CD4-positive, alpha-beta T cell treated with Interleukin-1 beta for 1 hour (primary cell): ENCODE measurements at regions not wholly inside any gene's neighbourhood (a gene's known extent, or its start where the extent isn't known, plus 50 kb on each side); places are given as distances from the start of the nearest gene placed in this dataset.

ENCODE experiments used
- DNase-seq, 2 donors: peaks; one replicate each; pipeline ENCODE4 v3.0.0-alpha.2; 2020 to 2022

DNA sequence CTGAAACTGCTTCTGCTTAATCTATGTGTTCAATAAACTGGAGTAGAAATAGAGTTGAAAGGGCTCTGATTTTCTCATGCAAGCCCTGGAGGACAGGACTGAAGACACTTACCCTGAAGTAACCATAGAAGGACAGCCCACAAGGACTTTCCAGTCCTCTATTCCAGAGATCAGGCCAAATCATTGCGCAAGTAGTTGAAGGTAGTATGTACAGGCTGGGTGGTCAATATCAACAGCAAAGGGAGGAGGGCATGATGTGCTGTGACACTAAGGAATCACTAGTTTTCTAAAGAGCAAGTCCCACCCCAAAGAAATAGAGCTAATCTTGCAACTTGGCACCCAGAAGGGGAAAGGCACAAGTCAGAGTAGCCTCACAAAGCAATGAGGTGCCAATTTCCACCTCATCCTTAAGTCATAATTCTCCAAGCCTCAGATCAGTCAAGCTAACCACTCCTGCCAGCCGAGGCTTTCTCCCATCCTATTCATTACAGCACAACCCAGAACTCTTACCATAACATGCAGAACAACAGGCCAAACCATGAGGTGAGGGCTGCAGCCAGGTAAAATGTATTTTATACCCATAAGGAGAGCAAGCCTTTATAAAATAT, 533.5 kb downstream of the TNS1 start:
- DNase-seq, result no peak

DNA sequence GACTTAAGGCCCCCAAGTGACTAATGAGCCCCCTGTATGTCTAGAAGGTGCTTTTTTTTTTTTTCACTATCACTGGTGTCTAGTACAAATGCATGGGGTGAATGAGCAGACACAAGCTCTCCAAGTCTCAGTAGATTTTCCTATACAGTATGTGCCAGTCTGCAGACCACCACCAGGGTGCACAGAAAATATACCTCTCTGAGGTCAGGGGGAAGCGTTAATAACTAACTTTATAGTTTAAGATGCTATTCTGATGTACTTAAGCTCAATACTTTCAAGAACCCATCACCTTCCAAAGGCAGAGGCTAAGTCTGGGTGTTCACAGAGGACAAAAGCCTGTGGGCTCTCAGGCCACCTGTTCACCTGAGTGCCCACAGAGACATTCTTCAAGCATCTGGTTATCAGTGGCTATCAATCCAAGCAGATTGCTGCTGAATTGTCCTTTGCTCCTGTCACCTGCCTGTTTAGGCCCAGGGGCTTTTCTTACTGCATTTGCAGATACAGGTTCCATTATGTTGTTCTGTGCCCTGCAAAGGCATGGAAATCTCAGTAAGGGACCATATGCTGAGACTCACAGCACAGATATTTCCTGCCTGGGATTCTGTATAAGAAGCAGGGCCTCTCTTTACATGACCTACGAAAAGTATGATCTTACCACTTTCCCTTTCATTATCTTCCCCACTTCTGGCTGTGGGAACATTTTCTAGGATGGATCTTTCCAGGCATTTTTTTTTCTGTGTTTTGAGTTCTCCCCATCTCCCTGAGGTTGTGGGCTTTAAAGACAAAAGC, 534.6 kb downstream of the TNS1 start:
- DNase-seq, result no peak

DNA sequence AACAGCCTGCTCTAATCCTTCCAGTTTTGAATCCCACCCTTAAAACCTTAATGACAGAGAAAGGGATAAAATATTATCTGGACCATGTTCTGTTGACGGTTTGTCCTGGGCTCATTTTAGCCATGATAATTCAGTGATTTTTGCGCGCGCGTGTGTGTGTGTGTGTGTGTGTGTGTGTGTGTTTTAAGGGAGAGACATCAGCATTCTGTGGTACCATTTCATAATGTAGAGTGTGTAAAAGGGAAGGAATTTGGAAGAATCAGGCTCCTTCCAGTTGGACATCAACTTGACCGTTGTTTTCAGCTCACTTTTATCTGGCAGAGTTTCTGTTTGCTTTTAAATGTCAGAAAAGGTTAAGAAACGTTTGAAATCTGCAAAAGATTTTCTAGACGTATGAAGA, 535.5 kb downstream of the TNS1 start:
- no peak for DNase-seq

DNA sequence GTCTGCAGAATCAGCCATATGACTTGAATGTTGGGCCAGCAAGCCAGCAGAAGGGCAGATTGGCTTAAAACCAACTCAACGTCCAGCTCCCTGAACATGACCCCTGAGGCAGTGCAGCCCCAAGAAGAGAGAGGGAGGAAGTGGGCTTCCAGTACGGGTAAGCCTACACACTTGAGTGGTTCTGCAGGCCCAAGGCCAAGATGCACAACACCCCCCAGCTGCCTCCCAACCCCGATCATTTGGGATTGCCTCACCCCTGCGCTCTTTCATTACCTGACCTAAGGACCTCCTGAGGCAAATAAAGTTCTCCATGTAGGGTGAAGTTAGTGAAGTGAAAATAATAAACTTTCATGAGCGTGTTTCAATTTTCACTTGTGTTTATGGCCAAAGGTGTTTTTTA, 536.0 kb downstream of the TNS1 start:
- no peak for DNase-seq

DNA sequence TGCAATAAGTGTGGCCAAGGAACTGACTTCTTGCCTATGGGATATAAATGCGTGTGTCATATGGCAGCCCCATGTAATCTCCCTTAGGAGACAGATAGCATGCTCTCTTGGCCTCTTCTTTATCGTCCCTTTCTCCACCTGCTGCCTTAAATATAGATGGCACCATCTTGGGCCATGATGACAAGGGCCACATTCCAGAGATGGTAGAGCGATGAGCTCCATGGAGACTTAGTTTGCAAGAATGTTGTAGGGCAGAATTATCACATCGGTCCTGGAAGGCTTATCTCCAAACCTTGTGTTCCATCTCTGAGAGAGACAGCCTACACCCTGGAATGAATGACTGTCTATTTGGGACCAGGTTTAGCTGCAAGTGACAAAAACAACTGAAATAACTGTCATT, 536.7 kb downstream of the TNS1 start:
- no peak for DNase-seq

DNA sequence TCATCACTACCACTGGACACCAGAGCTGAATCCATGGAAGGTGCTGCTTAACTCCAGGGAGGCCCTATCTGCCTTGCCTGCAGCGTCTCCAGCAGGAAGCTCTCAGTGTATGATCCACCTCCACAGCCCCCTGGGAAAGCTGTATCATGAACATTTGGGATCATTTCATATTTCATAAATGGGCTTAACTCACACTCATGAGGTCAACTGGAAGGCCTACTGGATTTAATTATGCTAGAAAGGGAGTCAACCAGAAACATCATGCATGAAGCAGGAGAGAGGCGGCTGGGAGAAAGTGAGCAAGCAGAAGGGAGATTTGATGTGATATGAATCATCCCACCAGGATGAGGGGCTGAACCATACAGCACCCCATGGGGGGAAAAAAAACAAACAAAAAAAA, 537.7 kb downstream of the TNS1 start:
- no peak for DNase-seq

DNA sequence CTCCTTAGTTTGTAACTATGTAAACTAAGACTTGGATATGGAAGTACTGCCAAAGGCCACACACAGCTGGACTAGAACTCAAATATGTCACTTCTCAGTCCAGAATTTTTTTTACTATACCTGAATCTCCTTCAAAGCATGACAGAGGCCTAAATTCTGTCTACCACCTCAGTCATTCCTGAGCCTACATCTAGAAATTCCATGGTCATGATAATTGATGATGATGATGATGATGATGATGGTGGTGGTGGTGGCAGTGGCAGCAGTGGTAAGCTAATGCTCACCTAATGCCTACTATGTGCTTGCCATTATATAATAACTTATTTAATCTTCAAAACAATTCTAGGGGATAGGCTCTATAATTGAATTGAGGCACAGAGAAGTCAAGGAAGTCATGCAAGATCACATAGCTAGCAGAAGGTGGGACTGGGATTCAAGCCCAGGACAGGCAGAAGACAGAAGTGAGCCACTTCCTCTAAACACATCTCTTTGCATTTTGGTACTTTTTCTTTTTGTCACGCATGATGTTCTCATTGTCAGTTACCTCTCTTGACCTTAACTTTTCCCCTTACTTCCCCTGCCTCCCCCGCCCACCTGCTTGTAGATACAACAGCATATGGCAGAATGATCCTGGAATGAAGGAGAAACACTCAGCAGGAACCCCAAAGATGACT, 539.3 kb downstream of the TNS1 start:
- DNase-seq, result no peak

DNA sequence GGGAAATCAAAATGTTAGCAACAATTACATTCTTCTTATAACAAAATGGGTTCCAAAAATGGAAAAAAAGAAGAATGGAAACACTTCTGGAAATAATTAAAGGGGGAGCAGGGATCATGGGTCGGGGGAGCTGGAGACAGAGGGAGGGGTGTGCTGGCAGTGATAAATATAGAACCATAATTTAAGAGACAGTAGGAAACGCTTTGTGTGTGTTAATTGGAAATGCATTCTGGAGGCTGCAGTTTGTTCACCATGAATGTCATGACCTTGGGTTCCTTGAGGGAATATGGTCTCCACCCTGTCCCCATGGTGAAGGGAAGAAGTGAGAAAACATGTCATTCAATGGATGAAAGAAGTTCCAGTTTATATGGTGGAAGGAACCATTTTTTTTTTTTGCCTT, 540.7 kb downstream of the TNS1 start:
- DNase-seq, result no peak

DNA sequence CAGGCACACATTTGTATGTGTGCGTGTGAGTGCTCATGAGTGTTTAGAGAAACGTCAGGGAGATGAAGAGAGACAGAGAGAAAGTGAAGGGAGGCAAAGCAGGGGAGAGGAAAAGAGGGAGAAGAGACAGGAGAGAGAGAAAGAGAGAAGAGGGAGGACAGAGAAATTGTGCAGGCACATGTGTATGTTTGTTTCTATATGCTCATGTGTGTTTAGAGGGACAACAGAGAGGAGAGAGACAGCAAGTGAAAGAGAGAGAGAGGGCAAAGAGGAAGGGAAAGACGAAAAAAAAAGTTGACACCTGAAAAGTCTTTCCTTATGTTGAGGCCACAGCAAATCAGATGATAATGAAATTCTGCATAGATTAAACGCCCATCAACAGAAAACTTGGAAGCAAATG, 541.1 kb downstream of the TNS1 start:
- no peak for DNase-seq

DNA sequence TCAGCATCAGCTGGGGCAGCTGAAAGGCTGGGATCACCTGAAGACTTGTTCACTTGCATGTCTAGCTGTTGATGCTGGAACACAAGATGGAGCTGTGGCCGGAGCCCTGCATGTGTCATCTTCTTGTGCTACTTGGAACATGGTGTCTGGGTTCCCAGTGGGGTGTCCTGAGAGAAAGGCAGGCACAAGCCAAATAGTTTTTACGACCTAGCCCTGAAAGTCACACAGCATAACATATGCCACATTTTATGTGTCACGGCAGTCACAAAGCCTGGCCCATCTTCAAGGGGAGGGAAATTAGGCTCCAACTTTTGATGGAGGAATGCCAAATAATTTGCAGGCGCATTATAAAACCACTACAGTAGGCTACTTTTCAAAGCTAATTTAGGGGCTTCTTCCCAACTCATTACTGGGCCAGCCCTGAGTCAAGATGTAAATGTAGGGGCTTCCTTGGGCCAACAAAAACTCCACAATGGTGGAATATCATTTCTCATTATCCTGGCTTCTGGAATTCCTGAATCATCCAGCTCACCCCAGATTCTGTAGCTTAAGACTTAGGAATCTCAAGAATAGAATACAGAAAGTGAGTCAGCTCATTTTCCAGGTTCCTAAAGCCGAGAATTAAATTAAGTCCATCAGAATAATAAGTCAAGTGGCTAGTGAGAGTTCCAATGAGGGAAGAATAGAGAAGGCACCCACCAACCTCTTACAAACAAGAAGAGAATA, 543.0 kb downstream of the TNS1 start:
- no peak for DNase-seq

DNA sequence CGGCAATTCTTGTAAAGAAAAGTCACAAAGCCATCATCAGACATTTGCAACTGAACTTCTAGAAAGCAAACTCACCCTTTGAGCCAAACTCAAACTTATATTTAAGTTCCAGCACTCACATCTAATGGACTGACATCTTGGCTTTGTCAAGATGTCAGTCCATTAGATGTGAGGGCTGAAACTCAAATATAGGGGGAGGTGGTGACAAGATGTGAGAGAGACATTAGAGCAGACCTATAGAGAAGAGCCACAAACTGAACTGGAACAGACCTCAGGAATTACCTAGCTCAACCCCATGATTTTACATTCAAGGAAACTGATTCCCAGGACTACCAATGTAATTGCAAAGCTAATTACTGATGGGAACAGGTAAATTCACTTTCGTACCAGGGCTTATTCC, 543.8 kb downstream of the TNS1 start:
- DNase-seq, result no peak

DNA sequence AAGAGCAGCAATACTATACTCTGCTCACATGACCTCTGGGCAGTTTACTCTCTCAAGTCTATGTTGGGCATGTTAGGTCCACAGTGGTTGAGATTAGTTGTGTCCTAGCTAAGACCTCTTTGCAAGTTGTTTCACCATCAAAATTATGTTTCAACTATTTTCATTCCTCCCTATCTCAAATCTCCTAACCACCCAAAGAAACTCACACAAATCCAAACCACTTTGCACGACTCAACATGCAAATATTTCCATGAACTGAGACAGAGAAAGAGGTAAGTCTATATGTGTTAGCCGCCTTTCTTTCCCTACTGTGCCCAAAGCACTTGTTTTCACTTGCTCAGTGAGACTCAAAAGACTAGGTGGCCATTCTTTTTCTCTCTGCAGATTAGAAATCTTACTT, 546.8 kb downstream of the TNS1 start:
- no peak for DNase-seq

DNA sequence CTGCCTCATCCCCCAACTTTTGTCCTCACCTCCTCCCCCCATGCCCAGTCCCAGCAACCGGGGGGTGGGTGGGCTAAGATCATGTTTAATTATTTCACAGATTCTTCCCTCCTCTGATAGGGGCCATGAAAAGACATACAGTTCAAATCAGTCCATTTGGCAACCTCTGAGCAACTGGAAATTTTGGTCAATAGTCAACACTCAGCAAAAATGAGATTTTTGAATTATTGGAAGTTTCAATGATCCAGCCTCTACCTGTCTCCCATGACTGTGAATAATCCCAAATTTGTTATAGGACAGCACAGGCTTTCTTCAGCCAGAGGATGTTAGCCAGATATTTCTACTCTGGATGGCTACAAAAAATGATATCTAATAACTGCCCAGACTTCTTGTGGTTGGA, 549.9 kb downstream of the TNS1 start:
- no peak for DNase-seq

DNA sequence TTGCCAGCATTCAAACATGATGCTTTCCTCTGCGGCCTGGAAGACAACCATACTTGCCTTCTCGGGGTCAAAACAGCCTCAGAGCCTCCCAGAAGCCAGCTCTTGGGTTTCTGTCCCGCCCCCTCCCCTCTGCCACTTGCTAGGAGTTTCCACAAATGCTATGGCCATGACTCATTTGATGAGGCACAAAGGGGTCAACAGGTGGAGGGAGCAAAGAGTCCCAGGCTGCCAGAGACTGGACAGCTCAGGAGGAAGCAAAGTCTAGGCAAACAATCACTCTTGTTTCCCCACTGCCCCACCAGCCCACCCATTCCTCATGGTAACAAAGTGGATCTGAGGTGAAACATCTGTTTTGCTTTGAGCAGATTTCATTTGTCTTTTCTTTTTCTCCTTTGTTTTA, 551.1 kb downstream of the TNS1 start:
- DNase-seq, result no peak

DNA sequence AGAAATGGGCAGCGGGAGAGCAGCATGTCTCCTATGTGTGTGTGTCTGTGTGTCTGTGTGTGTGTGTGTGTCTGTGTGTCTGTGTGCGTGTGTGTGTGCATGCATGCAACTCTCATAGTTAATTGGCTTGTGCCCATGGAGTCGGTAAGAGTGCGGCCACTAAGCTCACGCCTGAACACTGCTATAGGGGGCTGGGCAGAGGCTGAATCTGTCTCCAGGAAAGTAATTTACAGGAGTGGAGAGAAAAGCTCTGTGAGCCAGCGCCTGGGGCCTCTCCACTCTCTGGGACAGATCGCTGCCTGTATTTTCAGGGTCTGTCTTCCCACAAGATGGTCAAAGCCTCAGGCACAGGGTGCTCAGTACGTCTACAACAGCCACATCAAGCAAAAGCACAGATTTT, 553.4 kb downstream of the TNS1 start:
- DNase-seq, result no peak

DNA sequence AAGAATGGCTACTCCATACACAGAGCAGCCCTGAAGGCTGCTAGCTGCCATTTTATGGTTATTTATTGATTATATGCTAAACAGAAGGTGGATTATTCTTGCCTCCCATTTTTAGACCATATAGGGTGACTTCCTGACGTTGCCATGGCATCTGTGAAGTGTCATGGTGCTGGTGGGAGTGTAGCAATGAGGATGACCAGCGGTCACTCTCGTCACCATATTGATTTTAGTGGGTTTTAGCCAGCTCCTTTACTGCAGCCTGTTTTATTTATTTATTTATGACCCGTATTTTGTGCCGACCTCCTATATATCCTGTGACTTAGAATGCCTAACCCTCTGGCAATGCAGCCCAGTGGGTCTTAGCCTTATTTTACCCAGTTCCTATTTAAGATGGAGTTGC, 553.9 kb downstream of the TNS1 start:
- DNase-seq, result no peak

DNA sequence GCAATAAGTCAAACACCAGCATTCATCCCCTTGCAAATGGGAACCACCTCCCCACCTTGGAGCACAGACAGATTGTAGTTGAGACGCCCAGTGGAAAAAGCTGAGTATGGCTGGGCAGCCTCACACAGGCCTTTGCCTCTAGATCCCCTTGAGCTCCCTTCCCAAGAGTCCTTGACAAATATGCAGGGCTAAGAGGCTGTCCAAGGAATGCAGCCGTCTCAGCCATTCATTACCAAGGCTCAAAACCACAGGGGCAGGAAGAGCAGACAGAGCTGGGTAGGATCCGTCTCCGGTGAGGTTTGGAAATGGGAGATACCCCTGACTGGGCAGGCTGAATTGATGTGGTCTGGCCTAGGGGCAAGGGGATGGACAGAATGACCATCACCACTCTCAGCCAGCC, 557.1 kb downstream of the TNS1 start:
- no peak for DNase-seq

DNA sequence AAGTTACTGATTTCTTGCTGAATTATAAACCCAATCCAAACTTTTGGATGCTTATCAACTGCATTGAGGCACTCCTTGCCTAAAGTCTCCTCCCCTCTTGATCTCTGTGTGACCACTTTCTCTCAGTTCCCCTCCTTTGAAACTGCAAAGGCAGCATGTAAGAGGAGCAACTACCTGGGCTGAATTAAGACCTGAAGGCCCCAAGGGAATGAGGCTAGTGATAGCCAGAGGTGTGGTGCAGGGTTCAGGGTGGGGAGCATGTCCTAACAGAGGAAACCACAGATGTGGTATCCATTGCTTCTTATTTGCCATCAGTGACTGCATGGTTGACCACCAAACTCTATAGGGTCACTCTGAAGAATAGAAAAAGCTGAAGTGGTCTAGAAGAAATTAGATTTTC, 557.9 kb downstream of the TNS1 start:
- no peak for DNase-seq

DNA sequence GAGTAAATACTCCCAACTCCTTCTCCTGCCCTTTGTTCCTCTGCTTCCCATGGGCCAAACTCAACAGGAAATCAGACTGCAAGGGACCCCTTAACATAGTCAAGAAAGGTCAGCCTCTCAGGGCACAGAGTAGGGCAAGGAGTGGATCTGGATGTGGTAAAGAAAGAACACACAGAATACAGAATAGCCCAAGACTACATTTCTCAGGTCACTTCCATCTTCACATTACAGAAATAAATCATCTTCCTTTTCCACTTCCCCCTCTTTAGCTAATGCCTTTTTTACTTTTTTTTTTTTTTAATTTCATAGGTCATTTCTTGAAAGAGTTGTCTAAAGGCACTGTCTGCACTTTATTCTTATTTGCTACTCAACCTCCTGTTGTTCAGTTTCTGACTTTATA, 558.3 kb downstream of the TNS1 start:
- DNase-seq, result no peak

DNA sequence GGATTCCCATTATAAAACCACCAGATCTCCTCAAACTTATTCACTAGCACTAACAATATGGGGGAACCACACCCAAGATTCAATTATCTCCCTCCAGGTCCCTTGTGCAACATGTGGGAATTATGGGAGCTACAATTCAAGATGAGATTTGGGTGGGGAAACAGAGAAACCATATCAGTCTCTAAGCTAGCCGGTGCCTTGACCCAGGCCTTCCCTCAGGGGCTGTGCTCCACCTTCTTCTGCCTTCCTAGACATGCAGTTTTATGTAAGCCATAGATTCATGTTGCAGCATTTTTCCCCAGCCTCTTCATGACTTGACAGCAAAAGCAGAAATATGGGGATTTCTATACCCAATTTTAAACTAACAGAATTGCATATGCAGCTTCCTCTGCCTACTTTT, 559.2 kb downstream of the TNS1 start:
- no peak for DNase-seq

DNA sequence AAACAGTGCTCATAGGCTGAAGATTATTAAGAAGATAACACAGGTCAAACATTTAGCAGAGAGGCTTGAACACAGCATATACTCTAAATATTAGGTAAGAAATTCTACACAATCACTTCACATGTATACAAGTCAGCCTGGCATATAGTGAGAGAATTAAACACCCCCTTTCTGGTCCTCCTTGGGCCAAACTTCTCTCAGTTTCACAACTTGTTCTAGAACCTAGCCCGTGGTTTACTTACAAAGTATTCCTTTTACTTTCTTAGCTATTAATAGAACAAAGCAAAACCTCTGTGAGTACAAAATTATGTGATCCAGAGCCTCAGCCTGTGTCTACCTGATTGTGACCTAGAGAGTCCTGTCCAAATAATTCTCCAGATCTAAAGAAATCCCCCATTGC, 562.8 kb downstream of the TNS1 start:
- no peak for DNase-seq

DNA sequence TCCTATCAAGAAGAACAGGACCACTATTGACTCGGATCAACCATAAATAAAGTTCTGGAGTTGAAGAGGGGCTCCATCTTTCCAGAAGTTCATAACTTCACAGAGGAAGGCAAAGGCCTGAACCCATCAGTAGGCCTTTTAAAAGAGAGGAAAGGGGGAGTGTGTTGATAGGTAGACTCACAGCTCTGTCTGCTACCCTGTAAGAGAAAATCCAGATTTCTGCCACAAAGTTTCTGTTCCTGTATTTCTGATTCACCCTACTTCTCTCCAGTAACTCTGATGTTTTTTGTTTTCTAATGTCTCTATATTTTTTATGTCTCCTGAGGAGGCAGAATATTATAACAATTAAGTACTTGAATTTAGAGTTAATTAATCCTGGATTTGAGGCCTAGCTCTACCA, 564.0 kb downstream of the TNS1 start:
- DNase-seq, result no peak

DNA sequence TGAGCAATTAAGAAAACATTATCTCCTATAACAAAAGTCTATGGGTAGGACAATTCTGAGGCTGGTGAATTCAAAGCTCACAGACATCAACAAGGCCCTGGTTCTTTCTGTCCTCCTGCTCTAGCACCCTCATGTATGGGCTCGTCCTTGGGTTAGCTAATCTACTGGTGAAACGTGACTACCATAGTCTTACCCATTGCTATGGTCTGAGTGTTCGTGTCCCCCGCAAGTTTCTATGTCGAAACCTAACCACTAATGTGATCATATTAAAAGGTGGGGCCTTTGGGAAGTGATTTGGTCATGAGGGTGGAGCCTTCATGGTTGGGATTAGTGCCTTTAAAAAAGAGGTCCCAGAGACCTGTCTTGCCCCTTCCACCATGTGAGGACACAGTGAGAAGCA, 564.7 kb downstream of the TNS1 start:
- no peak for DNase-seq
